ENCODE measurements at regions not wholly inside any gene's neighbourhood (a gene's known extent, or its start where the extent isn't known, plus 50 kb on each side); places are given as distances from the start of the nearest gene placed in this dataset.

GRCh38 chr1:220409771-220410595 is 118.0 kb upstream of the MARK1 start:
- Histone ChIP-seq H4K20me1 (ENCODE audit: insufficient read depth, low read length) (no peaks in the 10 kb centered on the region), H3K27ac (ENCODE audit: low read depth, low read length) (no peak overlapping the region), H3K27me3 (ENCODE audit: insufficient read depth, low read length) (no peaks in the 10 kb centered on the region), H3K4me2 (ENCODE audit: insufficient read depth, low read length) (no peak overlapping the region), H3K4me1 (ENCODE audit: insufficient read depth, low read length) (no peaks in the 10 kb centered on the region), H3K9me3 (ENCODE audit: low read depth, low read length) (no peaks in the 10 kb centered on the region), H3K79me2 (ENCODE audit: insufficient read depth, low read length) (no peaks in the 10 kb centered on the region), H3K4me3 (ENCODE audit: insufficient read depth, low read length) (no peak overlapping the region), H2AFZ (ENCODE audit: low read length) (no peak overlapping the region), H3K36me3 (ENCODE audit: insufficient read depth, low read length) (no peaks in the 10 kb centered on the region)
- TF ChIP-seq CTCF (IDR thresholded peaks at IDR 0.05; ENCODE audit: extremely low read depth, low read depth, low read length) = no peak
- DNase-seq (ENCODE audit: insufficient read length, low spot score, missing footprints) = no peak

GRCh38 chr1:220407191-220407590 is 120.7 kb upstream of the MARK1 start:
- H3K36me3 ChIP-seq (ENCODE audit: insufficient read depth, low read length) = no peaks in the 10 kb centered on the region
- DNase-seq (ENCODE audit: insufficient read length, low spot score, missing footprints) = peak; percentile 58
- no peaks in the 10 kb centered on the region for H3K27me3 ChIP-seq (ENCODE audit: insufficient read depth, low read length)
- no peaks in the 10 kb centered on the region for H3K79me2 ChIP-seq (ENCODE audit: insufficient read depth, low read length)
- H3K9me3 ChIP-seq (ENCODE audit: low read depth, low read length) = no peaks in the 10 kb centered on the region
- TF ChIP-seq CTCF (IDR thresholded peaks at IDR 0.05; ENCODE audit: extremely low read depth, low read depth, low read length) = no peak
- H2AFZ ChIP-seq (ENCODE audit: low read length) = no peak overlapping the region
- no peak overlapping the region for H3K4me2 ChIP-seq (ENCODE audit: insufficient read depth, low read length)
- no peak overlapping the region for H3K27ac ChIP-seq (ENCODE audit: low read depth, low read length)
- H3K4me1 ChIP-seq (ENCODE audit: insufficient read depth, low read length) = no peaks in the 10 kb centered on the region
- no peak overlapping the region for H3K4me3 ChIP-seq (ENCODE audit: insufficient read depth, low read length)
- H4K20me1 ChIP-seq (ENCODE audit: insufficient read depth, low read length) = no peaks in the 10 kb centered on the region

GRCh38 chr1:220398238-220398637 is 126.0 kb upstream of the RAB3GAP2 start:
- DNase-seq (ENCODE audit: insufficient read length, low spot score, missing footprints) = no peak
- no peak overlapping the region for H3K4me3 ChIP-seq (ENCODE audit: insufficient read depth, low read length)
- TF ChIP-seq CTCF (IDR thresholded peaks at IDR 0.05; ENCODE audit: extremely low read depth, low read depth, low read length) = no peak

DNA sequence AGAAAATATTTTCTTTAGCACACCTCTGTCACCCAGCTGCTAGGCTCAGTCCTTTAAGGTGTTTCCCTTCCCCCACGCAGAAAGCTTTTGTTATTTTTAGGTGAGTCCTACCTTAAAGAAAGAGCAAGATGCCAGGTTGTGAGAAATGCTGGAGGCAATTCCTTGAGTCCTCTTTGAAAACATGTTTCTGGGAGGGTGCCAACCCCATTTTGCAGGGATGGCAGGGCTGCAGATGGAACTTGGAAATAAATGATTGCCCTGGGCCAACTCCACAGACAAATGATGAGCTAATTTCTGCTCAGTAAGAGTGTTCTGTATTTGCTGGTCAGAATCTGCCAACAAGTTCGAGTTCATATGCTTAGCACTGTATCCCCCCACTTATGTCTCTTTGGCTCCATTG is 119.2 kb upstream of the RAB3GAP2 start:
- no peaks in the 10 kb centered on the region for H3K9me3 ChIP-seq (ENCODE audit: low read depth, low read length)
- DNase-seq (ENCODE audit: insufficient read length, low spot score, missing footprints) = no peak
- TF ChIP-seq CTCF (IDR thresholded peaks at IDR 0.05; ENCODE audit: extremely low read depth, low read depth, low read length) = no peak
- H4K20me1 ChIP-seq (ENCODE audit: insufficient read depth, low read length) = no peaks in the 10 kb centered on the region
- no peaks in the 10 kb centered on the region for H3K4me1 ChIP-seq (ENCODE audit: insufficient read depth, low read length)
- H3K36me3 ChIP-seq (ENCODE audit: insufficient read depth, low read length) = no peaks in the 10 kb centered on the region
- no peak overlapping the region for H3K4me3 ChIP-seq (ENCODE audit: insufficient read depth, low read length)
- H3K79me2 ChIP-seq (ENCODE audit: insufficient read depth, low read length) = no peaks in the 10 kb centered on the region
- no peak overlapping the region for H3K4me2 ChIP-seq (ENCODE audit: insufficient read depth, low read length)
- no peaks in the 10 kb centered on the region for H3K27me3 ChIP-seq (ENCODE audit: insufficient read depth, low read length)
- H2AFZ ChIP-seq (ENCODE audit: low read length) = no peak overlapping the region
- H3K27ac ChIP-seq (ENCODE audit: low read depth, low read length) = no peak overlapping the region

More at GRCh38 chr1:220398238-220398637, 126.0 kb upstream of the RAB3GAP2 start:
- no peaks in the 10 kb centered on the region for H3K9me3 ChIP-seq (ENCODE audit: low read depth, low read length)
- no peak overlapping the region for H2AFZ ChIP-seq (ENCODE audit: low read length)
- no peaks in the 10 kb centered on the region for H3K36me3 ChIP-seq (ENCODE audit: insufficient read depth, low read length)
- no peaks in the 10 kb centered on the region for H3K27me3 ChIP-seq (ENCODE audit: insufficient read depth, low read length)
- H3K27ac ChIP-seq (ENCODE audit: low read depth, low read length) = no peak overlapping the region
- no peaks in the 10 kb centered on the region for H3K79me2 ChIP-seq (ENCODE audit: insufficient read depth, low read length)
- H3K4me1 ChIP-seq (ENCODE audit: insufficient read depth, low read length) = no peaks in the 10 kb centered on the region
- H4K20me1 ChIP-seq (ENCODE audit: insufficient read depth, low read length) = no peaks in the 10 kb centered on the region
- no peak overlapping the region for H3K4me2 ChIP-seq (ENCODE audit: insufficient read depth, low read length)

Data from osteoblast (primary cell).